ENCODE measurements at regions not wholly inside any gene's neighbourhood (a gene's known extent, or its start where the extent isn't known, plus 50 kb on each side); places are given as distances from the start of the nearest gene placed in this dataset.

DNA sequence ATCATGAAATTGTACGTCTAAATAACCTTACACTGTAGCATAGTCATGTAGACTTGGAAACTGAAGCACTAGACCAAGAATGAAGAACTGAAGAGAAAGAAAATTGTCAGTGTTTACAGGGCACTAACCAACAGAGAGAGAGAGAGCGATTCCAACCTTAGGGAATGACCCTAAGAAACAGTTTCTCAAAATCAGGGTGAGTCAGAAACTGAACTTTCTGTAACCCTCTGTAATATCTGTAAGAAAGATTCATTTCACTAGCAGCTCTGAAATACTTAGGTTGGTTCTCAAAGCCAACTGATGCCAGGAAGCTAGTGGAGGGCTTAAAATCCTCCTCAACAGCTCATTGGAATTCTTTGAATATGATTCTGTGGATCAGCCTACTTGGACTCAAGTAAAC lies 936.9 kb downstream of the EFNB2 start:
- intact Hi-C loops (cut with DNase I) = no loop called here
- WGBS, 2 donors = 90 to 93% methylated on average over 2 of the region's 2 CpGs
- Histone ChIP-seq H3K27ac (ENCODE audit: low read depth in 1 of 2, low read length in 2 of 2) (no peak overlapping the region), H3K27me3 (ENCODE audit: control insufficient read depth in 1 of 2, insufficient read depth in 2 of 2, low read length in 1 of 2) (no peaks in the 10 kb centered on the region), H3K4me3 (ENCODE audit: low read length in 2 of 2) (no peak overlapping the region), H3K9me3 (ENCODE audit: control insufficient read depth, low read length) (no peaks in the 10 kb centered on the region), H3K4me1 (ENCODE audit: control insufficient read depth in 1 of 2, insufficient read depth in 2 of 2, low read length in 2 of 2) (no peaks in the 10 kb centered on the region), H3K36me3 (ENCODE audit: control insufficient read depth in 1 of 2, insufficient read depth in 2 of 2, low read length in 1 of 2) (no peaks in the 10 kb centered on the region)
- DNase-seq (no peak), ATAC-seq (ENCODE audit: low FRiP score) (peak; percentile 60)

DNA sequence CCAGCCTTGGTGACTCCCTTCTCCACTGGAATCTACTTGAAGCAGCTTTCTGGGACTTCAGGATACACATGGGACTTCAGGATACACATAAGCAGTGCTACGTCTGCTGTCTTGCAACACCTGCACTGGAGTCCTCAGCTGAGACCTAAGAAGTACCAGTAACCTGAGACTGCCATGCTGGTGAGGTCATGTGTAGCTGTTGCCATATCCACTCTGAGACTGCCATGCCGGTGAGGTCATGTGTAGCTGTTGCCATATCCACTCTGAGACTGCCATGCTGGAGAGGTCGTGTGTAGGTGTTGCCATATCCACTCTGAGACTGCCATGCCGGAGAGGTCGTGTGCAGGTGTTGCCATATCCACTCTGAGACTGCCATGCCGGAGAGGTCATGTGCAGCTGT lies 937.9 kb downstream of the EFNB2 start:
- H3K4me3 ChIP-seq (ENCODE audit: low read length in 2 of 2) = no peak overlapping the region
- H3K27me3 ChIP-seq (ENCODE audit: control insufficient read depth in 1 of 2, insufficient read depth in 2 of 2, low read length in 1 of 2) = no peaks in the 10 kb centered on the region
- no peaks in the 10 kb centered on the region for H3K9me3 ChIP-seq (ENCODE audit: control insufficient read depth, low read length)
- H3K36me3 ChIP-seq (ENCODE audit: control insufficient read depth in 1 of 2, insufficient read depth in 2 of 2, low read length in 1 of 2) = no peaks in the 10 kb centered on the region
- intact Hi-C loops (cut with DNase I) = no loop called here
- DNase-seq = no peak
- WGBS, 2 donors = 92 to 96% methylated on average over 6 of the region's 6 CpGs
- no peak for ATAC-seq (ENCODE audit: low FRiP score)
- H3K27ac ChIP-seq (ENCODE audit: low read depth in 1 of 2, low read length in 2 of 2) = no peak overlapping the region
- no peaks in the 10 kb centered on the region for H3K4me1 ChIP-seq (ENCODE audit: control insufficient read depth in 1 of 2, insufficient read depth in 2 of 2, low read length in 2 of 2)

DNA sequence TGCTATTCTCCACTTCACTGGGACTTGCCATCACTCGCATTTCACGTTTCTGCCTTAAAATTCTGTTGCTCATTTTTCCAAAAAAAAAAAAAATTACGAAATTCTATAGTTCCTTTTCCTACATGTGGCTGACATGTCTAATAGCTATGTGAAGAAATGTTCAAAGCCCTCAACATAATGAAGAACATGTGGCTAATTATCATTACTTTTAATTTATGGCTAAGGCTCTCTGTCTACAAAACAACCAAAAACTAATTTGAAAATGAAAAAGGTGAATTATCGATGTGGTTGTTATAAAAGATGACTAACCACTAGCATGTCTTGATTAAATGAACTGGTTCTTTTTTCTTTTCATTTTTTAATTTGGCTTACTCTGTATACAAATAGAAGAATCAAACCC lies 940.0 kb downstream of the EFNB2 start:
- no peaks in the 10 kb centered on the region for H3K36me3 ChIP-seq (ENCODE audit: control insufficient read depth in 1 of 2, insufficient read depth in 2 of 2, low read length in 1 of 2)
- intact Hi-C loops (cut with DNase I) = no loop called here
- no peaks in the 10 kb centered on the region for H3K9me3 ChIP-seq (ENCODE audit: control insufficient read depth, low read length)
- no peak for ATAC-seq (ENCODE audit: low FRiP score)
- H3K4me3 ChIP-seq (ENCODE audit: low read length in 2 of 2) = no peak overlapping the region
- DNase-seq = no peak
- WGBS, 2 donors = 83 to 93% methylated on average over 4 of the region's 4 CpGs
- no peak overlapping the region for H3K27ac ChIP-seq (ENCODE audit: low read depth in 1 of 2, low read length in 2 of 2)
- H3K4me1 ChIP-seq (ENCODE audit: control insufficient read depth in 1 of 2, insufficient read depth in 2 of 2, low read length in 2 of 2) = no peaks in the 10 kb centered on the region
- no peaks in the 10 kb centered on the region for H3K27me3 ChIP-seq (ENCODE audit: control insufficient read depth in 1 of 2, insufficient read depth in 2 of 2, low read length in 1 of 2)

DNA sequence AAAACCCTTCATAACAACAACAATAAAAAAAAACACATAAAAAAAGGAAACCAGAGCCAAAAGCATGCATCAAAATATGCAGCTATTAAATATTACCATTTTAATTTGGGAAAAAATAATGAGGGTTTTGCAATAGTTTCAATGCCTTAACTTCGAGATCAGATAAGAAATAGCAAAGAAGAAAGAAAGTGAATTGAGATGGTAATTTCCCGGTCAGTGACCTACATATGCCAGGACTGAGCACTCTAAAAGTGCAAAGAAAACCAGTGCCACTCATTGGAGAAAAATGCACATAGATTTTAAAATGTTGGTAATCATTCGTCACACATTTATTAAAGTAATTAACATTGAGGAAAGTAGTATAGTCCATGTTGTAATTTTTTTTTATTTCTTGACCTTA lies 944.2 kb downstream of the EFNB2 start:
- Histone ChIP-seq H3K4me1 (ENCODE audit: control insufficient read depth in 1 of 2, insufficient read depth in 2 of 2, low read length in 2 of 2) (no peaks in the 10 kb centered on the region), H3K27ac (ENCODE audit: low read depth in 1 of 2, low read length in 2 of 2) (no peak overlapping the region), H3K4me3 (ENCODE audit: low read length in 2 of 2) (no peak overlapping the region), H3K9me3 (ENCODE audit: control insufficient read depth, low read length) (no peaks in the 10 kb centered on the region), H3K27me3 (ENCODE audit: control insufficient read depth in 1 of 2, insufficient read depth in 2 of 2, low read length in 1 of 2) (no peaks in the 10 kb centered on the region), H3K36me3 (ENCODE audit: control insufficient read depth in 1 of 2, insufficient read depth in 2 of 2, low read length in 1 of 2) (no peaks in the 10 kb centered on the region)
- intact Hi-C loops (cut with DNase I) = no loop called here
- WGBS, 2 donors = 70 to 71% methylated on average over 3 of the region's 3 CpGs
- ATAC-seq (ENCODE audit: low FRiP score) = no peak
- DNase-seq = no peak

DNA sequence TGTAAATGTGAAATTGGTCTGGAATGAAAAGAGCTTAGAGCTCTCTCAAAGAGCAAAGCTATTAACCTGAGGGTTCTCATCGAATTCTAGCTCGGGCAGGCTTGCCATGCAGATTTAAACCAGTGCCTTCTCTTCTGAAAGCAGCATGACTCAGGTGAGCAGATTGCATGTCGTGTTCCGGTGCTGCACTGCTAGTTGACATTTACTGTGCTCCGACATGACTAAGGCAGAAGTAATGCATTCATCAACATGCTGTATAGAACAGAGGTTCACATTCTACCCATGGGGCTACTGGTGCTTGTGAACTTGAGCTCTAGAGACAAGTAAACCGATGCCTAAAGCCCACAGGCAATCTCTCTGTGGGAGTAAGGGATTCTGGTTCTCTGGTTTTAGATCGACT lies 947.7 kb downstream of the EFNB2 start:
- no peaks in the 10 kb centered on the region for H3K36me3 ChIP-seq (ENCODE audit: control insufficient read depth in 1 of 2, insufficient read depth in 2 of 2, low read length in 1 of 2)
- DNase-seq = no peak
- H3K27me3 ChIP-seq (ENCODE audit: control insufficient read depth in 1 of 2, insufficient read depth in 2 of 2, low read length in 1 of 2) = no peaks in the 10 kb centered on the region
- no peaks in the 10 kb centered on the region for H3K9me3 ChIP-seq (ENCODE audit: control insufficient read depth, low read length)
- ATAC-seq (ENCODE audit: low FRiP score) = no peak
- H3K27ac ChIP-seq (ENCODE audit: low read depth in 1 of 2, low read length in 2 of 2) = no peak overlapping the region
- H3K4me1 ChIP-seq (ENCODE audit: control insufficient read depth in 1 of 2, insufficient read depth in 2 of 2, low read length in 2 of 2) = no peaks in the 10 kb centered on the region
- no peak overlapping the region for H3K4me3 ChIP-seq (ENCODE audit: low read length in 2 of 2)
- intact Hi-C loops (cut with DNase I) = no loop called here
- 91 to 96% methylated on average over 7 of the region's 7 CpGs for WGBS, 2 donors

DNA sequence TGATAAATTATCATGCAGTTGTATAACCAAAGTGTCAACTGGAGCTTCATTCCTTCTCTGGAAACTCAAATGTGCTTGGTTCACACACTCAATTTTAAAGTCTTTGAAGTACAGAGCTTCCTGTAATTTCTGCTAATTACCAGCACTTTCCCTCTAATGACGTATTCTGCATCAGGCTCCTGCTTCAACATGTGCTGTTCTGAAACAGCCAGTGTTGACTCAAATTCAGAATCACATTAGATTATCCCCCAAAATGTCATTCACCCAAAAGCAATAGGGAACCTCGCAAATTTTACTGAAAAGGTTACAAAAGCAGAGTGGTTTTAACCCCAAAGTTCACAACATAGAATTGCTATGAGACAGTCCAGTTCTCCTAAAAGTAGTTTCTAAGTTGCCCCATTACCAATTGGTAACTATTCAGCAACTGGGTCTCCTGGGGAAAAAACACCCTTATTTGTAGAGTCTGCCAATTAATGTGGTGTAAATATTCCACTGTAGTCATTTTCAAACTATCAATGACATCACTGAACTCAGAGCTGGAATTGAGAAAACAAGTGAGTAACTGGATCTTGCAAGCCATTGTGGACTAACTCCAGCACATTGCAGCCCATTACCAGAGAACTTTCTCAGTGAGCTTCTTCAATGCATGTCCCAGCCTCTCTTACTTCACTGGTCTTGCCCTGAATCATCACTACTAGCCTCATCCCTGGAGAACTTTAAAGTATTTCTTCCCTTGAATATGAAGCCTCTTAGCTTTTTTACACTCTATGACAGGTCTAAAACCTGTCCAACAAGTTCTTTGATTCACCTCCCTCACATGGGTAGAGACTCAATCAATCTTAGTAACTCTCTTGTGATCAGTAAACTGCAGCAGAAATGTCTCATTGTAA lies 955.4 kb downstream of the EFNB2 start:
- intact Hi-C loops (cut with DNase I) = no loop called here
- no peak for ATAC-seq (ENCODE audit: low FRiP score)
- H3K4me3 ChIP-seq (ENCODE audit: low read length in 2 of 2) = no peak overlapping the region

DNA sequence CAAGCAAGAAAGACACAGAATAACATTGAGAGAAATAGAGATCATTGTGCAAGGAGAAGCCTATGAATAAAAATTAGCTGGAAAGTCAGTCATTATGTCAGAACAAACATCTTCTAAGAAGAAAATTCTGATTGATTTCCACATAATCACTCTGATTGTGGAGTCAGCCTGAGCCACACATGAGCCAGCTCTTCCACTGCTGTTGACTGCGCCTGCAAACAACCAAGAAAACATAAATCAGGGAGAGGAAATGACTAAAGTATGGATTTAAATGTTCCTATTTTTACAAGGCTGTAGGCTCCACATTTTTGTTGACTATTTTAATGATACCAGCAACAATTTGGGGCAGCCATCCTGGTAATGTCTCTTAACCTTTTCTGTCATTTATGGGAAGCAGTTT lies 962.3 kb downstream of the EFNB2 start:
- Histone ChIP-seq H3K27me3 (ENCODE audit: control insufficient read depth in 1 of 2, insufficient read depth in 2 of 2, low read length in 1 of 2) (no peaks in the 10 kb centered on the region), H3K4me3 (ENCODE audit: low read length in 2 of 2) (no peak overlapping the region), H3K9me3 (ENCODE audit: control insufficient read depth, low read length) (peaks cover 4% of the 10 kb centered on the region), H3K27ac (ENCODE audit: low read depth in 1 of 2, low read length in 2 of 2) (no peak overlapping the region), H3K4me1 (ENCODE audit: control insufficient read depth in 1 of 2, insufficient read depth in 2 of 2, low read length in 2 of 2) (no peaks in the 10 kb centered on the region), H3K36me3 (ENCODE audit: control insufficient read depth in 1 of 2, insufficient read depth in 2 of 2, low read length in 1 of 2) (no peaks in the 10 kb centered on the region)
- 90 to 94% methylated on average over 1 of the region's 1 CpG for WGBS, 2 donors
- DNase-seq = no peak
- ATAC-seq (ENCODE audit: low FRiP score) = no peak
- intact Hi-C loops (cut with DNase I) = no loop called here

More for the DNA sequence above, 955.4 kb downstream of the EFNB2 start:
- 95 to 99% methylated on average over 2 of the region's 2 CpGs for WGBS, 2 donors
- Histone ChIP-seq H3K36me3 (ENCODE audit: control insufficient read depth in 1 of 2, insufficient read depth in 2 of 2, low read length in 1 of 2) (no peaks in the 10 kb centered on the region), H3K27me3 (ENCODE audit: control insufficient read depth in 1 of 2, insufficient read depth in 2 of 2, low read length in 1 of 2) (no peaks in the 10 kb centered on the region), H3K27ac (ENCODE audit: low read depth in 1 of 2, low read length in 2 of 2) (no peak overlapping the region), H3K9me3 (ENCODE audit: control insufficient read depth, low read length) (peaks cover 2% of the 10 kb centered on the region), H3K4me1 (ENCODE audit: control insufficient read depth in 1 of 2, insufficient read depth in 2 of 2, low read length in 2 of 2) (no peaks in the 10 kb centered on the region)
- no peak for DNase-seq

DNA sequence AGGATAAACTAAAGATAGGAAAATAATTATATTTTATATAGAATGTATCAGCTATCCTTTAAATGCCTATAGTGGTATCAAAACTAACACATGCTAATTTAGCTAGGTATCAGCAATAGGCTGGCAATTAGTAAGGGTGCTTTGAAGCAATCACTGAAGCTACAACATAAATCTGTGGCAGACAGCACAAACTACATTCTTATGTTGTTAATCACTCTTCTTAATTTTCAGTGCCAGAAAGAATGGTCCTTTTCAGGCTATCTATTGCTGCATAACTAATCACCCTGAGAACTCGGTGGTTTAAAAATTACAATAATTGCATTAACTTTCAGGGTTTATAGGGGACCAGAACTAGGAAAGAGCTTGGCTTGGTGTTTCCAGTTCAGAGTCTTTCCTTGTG lies 963.1 kb downstream of the EFNB2 start:
- ATAC-seq (ENCODE audit: low FRiP score) = no peak
- Histone ChIP-seq H3K9me3 (ENCODE audit: control insufficient read depth, low read length) (peaks cover 4% of the 10 kb centered on the region), H3K4me1 (ENCODE audit: control insufficient read depth in 1 of 2, insufficient read depth in 2 of 2, low read length in 2 of 2) (no peaks in the 10 kb centered on the region), H3K4me3 (ENCODE audit: low read length in 2 of 2) (no peak overlapping the region), H3K36me3 (ENCODE audit: control insufficient read depth in 1 of 2, insufficient read depth in 2 of 2, low read length in 1 of 2) (no peaks in the 10 kb centered on the region), H3K27ac (ENCODE audit: low read depth in 1 of 2, low read length in 2 of 2) (no peak overlapping the region), H3K27me3 (ENCODE audit: control insufficient read depth in 1 of 2, insufficient read depth in 2 of 2, low read length in 1 of 2) (no peaks in the 10 kb centered on the region)
- 79 to 82% methylated on average over 1 of the region's 1 CpG for WGBS, 2 donors
- intact Hi-C loops (cut with DNase I) = no loop called here
- DNase-seq = no peak

DNA sequence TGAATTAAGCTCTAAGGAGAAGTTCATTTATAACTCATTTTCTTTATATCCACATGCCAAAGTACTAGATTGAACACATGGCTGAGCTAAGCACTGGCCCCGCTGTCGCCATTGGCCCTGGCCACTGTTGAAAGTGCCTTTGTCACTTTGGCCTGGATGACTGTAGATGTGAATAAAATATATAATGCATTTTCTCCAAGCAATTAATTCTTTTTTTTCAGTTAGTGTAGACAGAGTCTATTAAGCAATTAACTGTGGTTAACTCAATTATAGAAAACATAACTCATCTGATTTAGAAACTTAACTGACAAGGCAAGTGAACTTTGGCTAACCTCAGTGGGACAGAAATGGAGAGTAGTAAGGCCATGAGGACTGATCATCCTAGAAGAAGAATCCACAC lies 965.6 kb downstream of the EFNB2 start:
- WGBS, 2 donors = 96 to 98% methylated on average over 2 of the region's 2 CpGs

More for the DNA sequence above, 965.6 kb downstream of the EFNB2 start:
- Histone ChIP-seq H3K27me3 (ENCODE audit: control insufficient read depth in 1 of 2, insufficient read depth in 2 of 2, low read length in 1 of 2) (no peaks in the 10 kb centered on the region), H3K27ac (ENCODE audit: low read depth in 1 of 2, low read length in 2 of 2) (no peak overlapping the region), H3K4me1 (ENCODE audit: control insufficient read depth in 1 of 2, insufficient read depth in 2 of 2, low read length in 2 of 2) (no peaks in the 10 kb centered on the region), H3K36me3 (ENCODE audit: control insufficient read depth in 1 of 2, insufficient read depth in 2 of 2, low read length in 1 of 2) (no peaks in the 10 kb centered on the region), H3K4me3 (ENCODE audit: low read length in 2 of 2) (no peak overlapping the region), H3K9me3 (ENCODE audit: control insufficient read depth, low read length) (no peaks in the 10 kb centered on the region)
- DNase-seq = no peak
- ATAC-seq (ENCODE audit: low FRiP score) = no peak
- intact Hi-C loops (cut with DNase I) = no loop called here

All from aorta (tissue), 5 donors.